K562 (cell line): ENCODE measurements at regions not wholly inside any gene's neighbourhood (a gene's known extent, or its start where the extent isn't known, plus 50 kb on each side); places are given as distances from the start of the nearest gene placed in this dataset.

ENCODE experiments used
- ATAC-seq: fragments of 200-7000 bp; cut with Tn5 transposase; 3 replicates; pipeline ENCODE4 v1.9.1; 2020; ENCODE audit warnings: moderate library complexity
- BruUV-seq: library from RNA; stranded (reverse); fragments of 400-500 nt; replicated peaks from 2 replicates; lab custom pipeline; 2021; lab: Mats Ljungman, UMichigan
- CTCF ChIA-PET: fragments of 300-600 bp; formaldehyde crosslinking; extraction: SDS; loops from one replicate; lab custom pipeline; 2021; ENCODE audit warnings: low intra/inter-chr PET ratio; lab: Yijun Ruan, JAX
- POLR2A ChIA-PET: fragments of 300-600, 350-650 bp; sonication (Branson Sonifier 250); formaldehyde crosslinking; extraction: SDS; loops from one replicate; lab custom pipeline; 2021; ENCODE audit warnings: antibody characterized with exemption, inconsistent platforms; lab: Yijun Ruan, JAX
- DNase-seq, 4 experiments: peaks; one replicate each; pipeline versions ENCODE4 v3.0.0 to v3.0.0-alpha.2; 2011 to 2018; ENCODE audit warnings: low spot score in 3 of 4, mixed read lengths in 3 of 4; ENCODE audit errors: extremely low read depth in 1 of 4
- FAIRE-seq: peaks from 2 replicates; lab custom pipeline; 2011; peaks lifted over from hg19 to GRCh38; lab: Jason Lieb, UNC
- H2AFZ ChIP-seq: 2 replicates; pipeline ENCODE4 v1.6.0; 2011; ENCODE audit warnings: low read depth, low read length, control low read depth, inconsistent platforms
- H3K27ac ChIP-seq: fragments of 200-600 bp; 3 replicates; pipeline ENCODE4 v1.8.0; 2011; ENCODE audit warnings: low read depth, mild to moderate bottlenecking, control low read depth, inconsistent platforms, low read length, moderate library complexity, mixed read lengths; ENCODE audit errors: extremely low read depth
- H3K27me3 ChIP-seq, 2 experiments: fragments of 300-600 bp in 1 of 2; 2 replicates in 1 of 2; 3 replicates in 1 of 2; pipeline versions ENCODE4 v1.6.0 to v1.8.0; 2011; ENCODE audit warnings: inconsistent platforms in 2 of 2, low read length in 2 of 2, mild to moderate bottlenecking in 1 of 2, mixed read lengths in 1 of 2, moderate library complexity in 1 of 2; ENCODE audit not compliant: control insufficient read depth in 2 of 2, insufficient read depth in 2 of 2
- H3K36me3 ChIP-seq: fragments of 300-600 bp; 3 replicates; pipeline ENCODE4 v1.8.0; 2011; ENCODE audit warnings: mild to moderate bottlenecking, low read length, inconsistent platforms; ENCODE audit not compliant: control insufficient read depth, insufficient read depth
- H3K4me1 ChIP-seq, 2 experiments: fragments of 200-600 bp in 1 of 2; replicated peaks in 1 of 2; 2 replicates in 1 of 2; 3 replicates in 1 of 2; pipeline versions ENCODE4 v1.5.1 to v1.8.0; 2011; ENCODE audit warnings: inconsistent platforms in 2 of 2, low read length in 2 of 2, mild to moderate bottlenecking in 1 of 2, mixed read lengths in 1 of 2, moderate library complexity in 1 of 2; ENCODE audit not compliant: control insufficient read depth in 2 of 2, insufficient read depth in 2 of 2
- H3K4me2 ChIP-seq: 2 replicates; pipeline ENCODE4 v1.6.1; 2011; ENCODE audit warnings: low read length, control low read depth, inconsistent platforms, mixed read lengths; ENCODE audit not compliant: insufficient read depth
- H3K4me3 ChIP-seq: fragments of 200-600 bp; sonication (generic), shearing (Covaris generic); 2 replicates; pipeline ENCODE4 v1.5.1; 2016; ENCODE audit warnings: control low read depth, inconsistent platforms
- H3K79me2 ChIP-seq: fragments of 200-600 bp; 3 replicates; pipeline ENCODE4 v1.8.0; 2011; ENCODE audit warnings: low read length, inconsistent platforms; ENCODE audit not compliant: control insufficient read depth, insufficient read depth
- H3K9ac ChIP-seq, 2 experiments: 2 replicates each; pipeline versions ENCODE4 v1.6.0 to v1.6.1; 2011; ENCODE audit warnings: low read depth in 2 of 2, low read length in 2 of 2, control low read depth in 1 of 2, inconsistent platforms in 1 of 2, mild to moderate bottlenecking in 1 of 2, mixed read lengths in 1 of 2; ENCODE audit not compliant: insufficient read depth in 1 of 2
- H3K9me1 ChIP-seq: one replicate; pipeline ENCODE4 v1.6.0; 2011; ENCODE audit warnings: inconsistent platforms, mild to moderate bottlenecking, low read length, moderate library complexity; ENCODE audit not compliant: control insufficient read depth, insufficient read depth
- H3K9me3 ChIP-seq: replicated peaks from 2 replicates; pipeline ENCODE4 v1.5.1; 2011; ENCODE audit warnings: low read depth, low read length, inconsistent platforms; ENCODE audit not compliant: control insufficient read depth, insufficient read depth
- H4K20me1 ChIP-seq: replicated peaks from 2 replicates; pipeline ENCODE4 v1.6.1; 2011; ENCODE audit warnings: low read length, inconsistent platforms, mixed read lengths; ENCODE audit not compliant: control insufficient read depth, insufficient read depth
- CBX2 ChIP-seq: fragments of 200-600 bp; sonication (generic); IDR thresholded peaks from one replicate; pipeline ENCODE4 v1.6.1; 2012; ENCODE audit warnings: mild to moderate bottlenecking, low read length, inconsistent platforms; ENCODE audit not compliant: insufficient read depth, poor library complexity, severe bottlenecking
- CTBP1 ChIP-seq: fragments of 450-650 bp; IDR thresholded peaks from 2 replicates; pipeline ENCODE4 v1.6.1; 2016; ENCODE audit warnings: borderline replicate concordance
- FIP1L1 ChIP-seq: fragments of 200-400 bp; formaldehyde crosslinking; IDR thresholded peaks from 2 replicates; pipeline ENCODE4 v1.6.1; 2018; ENCODE audit warnings: mild to moderate bottlenecking, low read depth, low read length; ENCODE audit not compliant: poor library complexity, severe bottlenecking
- GABPB2 ChIP-seq: fragments of 250-450 bp; sonication (Bioruptor Pico); conservative IDR thresholded peaks from 2 replicates; pipeline ENCODE4 v1.5.1; 2021; ENCODE audit warnings: mild to moderate bottlenecking
- KLF13 ChIP-seq: fragments of 450-650 bp; IDR thresholded peaks from 2 replicates; pipeline ENCODE4 v1.6.1; 2016; ENCODE audit warnings: missing genetic modification characterization, low read depth, mild to moderate bottlenecking, missing compliant biosample characterization, moderate library complexity, borderline replicate concordance
- MAZ ChIP-seq, 2 experiments: fragments of 450-650 bp in 1 of 2; sonication (generic) in 1 of 2; formaldehyde crosslinking; IDR thresholded peaks in 1 of 2; conservative IDR thresholded peaks in 1 of 2; 2 replicates each; pipeline versions ENCODE4 v1.4.0 to v1.5.0; 2020; ENCODE audit warnings: mild to moderate bottlenecking in 1 of 2, missing genetic modification reagents in 1 of 2
- PHF8 ChIP-seq: fragments of 200-600 bp; sonication (generic); IDR thresholded peaks from 2 replicates; pipeline ENCODE4 v1.6.1; 2012; ENCODE audit warnings: mixed run types, mild to moderate bottlenecking, inconsistent platforms, low read length, moderate library complexity, borderline replicate concordance
- SMARCB1 ChIP-seq: IDR thresholded peaks from 2 replicates; pipeline ENCODE4 v1.6.1; 2011; ENCODE audit warnings: improper control_type of control experiment, low read depth; ENCODE audit not compliant: insufficient read length
- ZKSCAN1 ChIP-seq: fragments of 150-350 bp; IDR thresholded peaks from 2 replicates; pipeline ENCODE4 v1.6.1; 2016; ENCODE audit warnings: low read depth, low read length
- ZNF140 ChIP-seq: fragments of 250-450 bp; sonication (Bioruptor Pico); IDR thresholded peaks from 2 replicates; pipeline ENCODE4 v1.8.0; 2021; ENCODE audit warnings: moderate library complexity, mild to moderate bottlenecking, inconsistent platforms
- ZNF316 ChIP-seq: fragments of 450-650 bp; IDR thresholded peaks from 2 replicates; pipeline ENCODE4 v1.6.1; 2016
- ZNF668 ChIP-seq: fragments of 250-450 bp; sonication (Bioruptor Pico); IDR thresholded peaks from 2 replicates; pipeline ENCODE4 v1.8.0; 2022; ENCODE audit warnings: mild to moderate bottlenecking, inconsistent platforms
- WGBS: fragments of 100-300 bp; shearing (Covaris generic); methylation state at CpG from one replicate; pipeline ENCODE4 v1.1.6; 2016; ENCODE audit warnings: low coverage, mixed read lengths; ENCODE audit not compliant: insufficient coverage; ENCODE audit errors: missing lambda C conversion rate; 5-methylcytosine and 5-hydroxymethylcytosine counted together
- in situ Hi-C: fragments of 300-500 bp; cut with MboI; formaldehyde crosslinking; loops from 4 replicates; pipeline ENCODE4 v1.15.0; 2018; ENCODE audit warnings: inconsistent platforms, mixed read lengths
- intact Hi-C: fragments of 100-400 bp; cut with micrococcal nuclease; formaldehyde crosslinking; loops from 2 replicates; pipeline ENCODE4 v1.14.2; 2022
- TF ChIP-seq, protein P1 (sequence below), 2 experiments: fragments of 450-650 bp in 1 of 2; IDR thresholded peaks; 2 replicates each; pipeline ENCODE4 v1.6.1; 2011 to 2017; ENCODE audit warnings: low read depth in 2 of 2, antibody characterized with exemption in 1 of 2, borderline replicate concordance in 1 of 2, low read length in 1 of 2, mild to moderate bottlenecking in 1 of 2, mixed read lengths in 1 of 2; ENCODE audit not compliant: control insufficient read depth in 1 of 2

DNA sequence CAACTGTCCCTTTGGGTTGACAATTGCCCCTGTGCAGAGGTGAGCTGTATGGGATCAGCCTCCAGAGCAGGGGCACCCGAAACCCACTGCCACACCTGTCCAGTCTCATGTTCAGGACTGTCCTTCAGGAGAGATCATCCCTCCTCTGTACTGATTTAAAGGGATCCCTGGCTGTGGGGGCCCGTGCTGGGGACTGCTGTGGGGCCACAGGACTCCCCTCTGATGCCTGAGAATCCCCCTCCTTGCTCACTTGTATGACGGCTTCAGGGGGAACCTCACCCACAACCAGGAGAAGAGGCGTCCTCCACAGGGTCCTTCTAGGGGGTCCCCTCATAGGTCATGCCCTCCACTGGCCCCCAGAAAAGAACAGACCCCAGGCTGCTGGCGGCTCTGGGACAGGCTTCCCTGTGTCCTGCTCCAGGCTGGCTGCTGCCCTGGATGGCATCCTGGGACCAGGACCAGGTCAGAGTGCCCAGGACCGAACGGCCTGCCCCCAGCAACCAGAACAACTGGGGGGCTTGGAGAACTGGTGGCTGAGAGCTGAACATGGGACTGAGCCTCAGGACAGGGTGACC is 77.5 kb upstream of the ACTRT2 start:
- no TSS peak for BruUV-seq
- ATAC-seq = no peak
- no peak overlapping the region for H2AFZ ChIP-seq
- TF ChIP-seq ZNF140 (CRISPR knock-in tag) (no peak), FIP1L1 (no peak), KLF13 (tag) (no peak), SMARCB1 (no peak), ZNF668 (CRISPR knock-in tag) (no peak)
- no peak overlapping the region for H3K9ac ChIP-seq
- intact Hi-C loops = no loop called here
- H3K4me2 ChIP-seq = no peak overlapping the region
- no peak overlapping the region for H3K27ac ChIP-seq
- no peaks in the 10 kb centered on the region for H3K36me3 ChIP-seq
- peaks cover 2 to 17% of the 10 kb centered on the region in 2 experiments; a peak in 3 of 5 replicates for H3K27me3 ChIP-seq
- CTCF ChIA-PET = no interaction called here
- no peaks in the 10 kb centered on the region for H3K9me1 ChIP-seq
- no peaks in the 10 kb centered on the region for H3K79me2 ChIP-seq
- H3K9me3 ChIP-seq = no peaks in the 10 kb centered on the region; the same call in 1 of the 2 replicates
- no peak for DNase-seq
- no peak for FAIRE-seq
- no peaks in the 10 kb centered on the region for H4K20me1 ChIP-seq
- in situ Hi-C loops = no loop called here
- WGBS = 7% methylated on average over 7 of the region's 7 CpGs
- H3K4me1 ChIP-seq = no peaks in the 10 kb centered on the region
- H3K4me3 ChIP-seq = no peak overlapping the region
- POLR2A ChIA-PET = no interaction called here

DNA sequence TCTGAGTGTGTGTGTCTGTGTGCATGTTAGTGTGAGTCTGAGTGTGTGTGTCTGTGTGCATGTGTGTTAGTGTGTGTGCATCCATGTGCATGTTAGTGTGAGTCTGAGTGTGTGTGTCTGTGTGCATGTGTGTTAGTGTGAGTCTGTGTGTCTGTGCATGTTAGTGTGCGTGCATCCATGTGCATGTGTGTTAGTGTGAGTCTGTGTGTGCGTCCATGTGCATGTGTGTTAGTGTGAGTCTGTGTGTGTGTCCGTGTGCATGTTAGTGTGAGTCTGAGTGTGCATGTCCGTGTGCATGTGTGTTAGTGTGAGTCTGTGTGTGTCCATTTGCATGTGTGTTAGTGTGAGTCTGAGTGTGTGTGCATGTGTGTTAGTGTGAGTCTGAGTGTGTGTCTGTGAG is 76.6 kb upstream of the ACTRT2 start:
- no TSS peak for BruUV-seq
- in situ Hi-C loops = no loop called here
- WGBS = 2% methylated on average over 4 of the region's 4 CpGs
- no peak; the same call in 1 of the 2 replicates for TF ChIP-seq PHF8
- no peak for TF ChIP-seq CBX2
- TF ChIP-seq CTBP1 = no peak
- no peak for TF ChIP-seq ZNF316
- TF ChIP-seq, protein P1, sequence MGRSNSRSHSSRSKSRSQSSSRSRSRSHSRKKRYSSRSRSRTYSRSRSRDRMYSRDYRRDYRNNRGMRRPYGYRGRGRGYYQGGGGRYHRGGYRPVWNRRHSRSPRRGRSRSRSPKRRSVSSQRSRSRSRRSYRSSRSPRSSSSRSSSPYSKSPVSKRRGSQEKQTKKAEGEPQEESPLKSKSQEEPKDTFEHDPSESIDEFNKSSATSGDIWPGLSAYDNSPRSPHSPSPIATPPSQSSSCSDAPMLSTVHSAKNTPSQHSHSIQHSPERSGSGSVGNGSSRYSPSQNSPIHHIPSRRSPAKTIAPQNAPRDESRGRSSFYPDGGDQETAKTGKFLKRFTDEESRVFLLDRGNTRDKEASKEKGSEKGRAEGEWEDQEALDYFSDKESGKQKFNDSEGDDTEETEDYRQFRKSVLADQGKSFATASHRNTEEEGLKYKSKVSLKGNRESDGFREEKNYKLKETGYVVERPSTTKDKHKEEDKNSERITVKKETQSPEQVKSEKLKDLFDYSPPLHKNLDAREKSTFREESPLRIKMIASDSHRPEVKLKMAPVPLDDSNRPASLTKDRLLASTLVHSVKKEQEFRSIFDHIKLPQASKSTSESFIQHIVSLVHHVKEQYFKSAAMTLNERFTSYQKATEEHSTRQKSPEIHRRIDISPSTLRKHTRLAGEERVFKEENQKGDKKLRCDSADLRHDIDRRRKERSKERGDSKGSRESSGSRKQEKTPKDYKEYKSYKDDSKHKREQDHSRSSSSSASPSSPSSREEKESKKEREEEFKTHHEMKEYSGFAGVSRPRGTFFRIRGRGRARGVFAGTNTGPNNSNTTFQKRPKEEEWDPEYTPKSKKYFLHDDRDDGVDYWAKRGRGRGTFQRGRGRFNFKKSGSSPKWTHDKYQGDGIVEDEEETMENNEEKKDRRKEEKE (IDR thresholded peaks at IDR 0.05; ENCODE audit: borderline replicate concordance in 1 of 2, control insufficient read depth in 1 of 2, low read depth in 2 of 2, low read length in 1 of 2) = no peak
- TF ChIP-seq GABPB2 (CRISPR knock-in tag) = no peak
- no peak for TF ChIP-seq ZKSCAN1
- TF ChIP-seq MAZ (CRISPR knock-in tag; conservative IDR thresholded peaks at IDR 0.05 in 1 of 2, IDR thresholded peaks at IDR 0.05 in 1 of 2) = no peak

More for the DNA sequence above, 76.6 kb upstream of the ACTRT2 start:
- Histone ChIP-seq H3K4me2 (no peak overlapping the region), H2AFZ (no peak overlapping the region), H3K9ac (no peak overlapping the region), H3K9me3 (no peaks in the 10 kb centered on the region; the same call in 1 of the 2 replicates), H4K20me1 (no peaks in the 10 kb centered on the region), H3K27ac (no peak overlapping the region), H3K36me3 (no peaks in the 10 kb centered on the region), H3K79me2 (no peaks in the 10 kb centered on the region), H3K4me1 (no peaks in the 10 kb centered on the region), H3K27me3 (peaks cover 6 to 25% of the 10 kb centered on the region in 2 experiments; a peak in 3 of 5 replicates), H3K9me1 (no peaks in the 10 kb centered on the region), H3K4me3 (no peak overlapping the region)
- ChIA-PET CTCF (no interaction called here), POLR2A (no interaction called here)
- intact Hi-C loops = no loop called here
- DNase-seq (no peak), FAIRE-seq (peak; percentile 52), ATAC-seq (no peak)
